Prostate gland (tissue), 2 donors: ENCODE measurements at regions not wholly inside any gene's neighbourhood (a gene's known extent, or its start where the extent isn't known, plus 50 kb on each side); places are given as distances from the start of the nearest gene placed in this dataset.

Source experiments
- DNase-seq: peaks from one replicate; pipeline ENCODE4 v3.0.0-alpha.2; 2019; ENCODE audit warnings: low spot score
- H3K27ac ChIP-seq, 2 donors: fragments of 200-600 bp; sonication (generic); 2 replicates each; pipeline ENCODE4 v1.5.1; 2017 to 2019
- H3K27me3 ChIP-seq: fragments of 200-600 bp; sonication (generic); replicated peaks from 2 replicates; pipeline ENCODE4 v1.5.1; 2019; ENCODE audit not compliant: insufficient read depth
- H3K36me3 ChIP-seq, 2 donors: fragments of 200-600 bp; sonication (generic); 1 replicate in 1 of 2; 2 replicates in 1 of 2; pipeline versions ENCODE4 v1.5.1 to v1.8.1; 2017 to 2019
- H3K4me1 ChIP-seq: fragments of 200-600 bp; sonication (generic); replicated peaks from 2 replicates; pipeline ENCODE4 v1.5.1; 2019
- H3K4me3 ChIP-seq, 2 donors: fragments of 200-600 bp; sonication (generic); 2 replicates each; pipeline ENCODE4 v1.5.1; 2017 to 2019
- H3K9me3 ChIP-seq: fragments of 200-600 bp; sonication (generic); 2 replicates; pipeline ENCODE4 v1.5.1; 2017
- POLR2A ChIP-seq: fragments of 450-650 bp; IDR thresholded peaks from one replicate; pipeline ENCODE4 v1.6.1; 2016; ENCODE audit warnings: antibody characterized with exemption, mild to moderate bottlenecking
- POLR2AphosphoS5 ChIP-seq: sonication (generic); formaldehyde crosslinking; IDR thresholded peaks from one replicate; pipeline ENCODE4 v1.6.1; 2017; ENCODE audit warnings: antibody characterized with exemption
- WGBS: methylation state at CpG from one replicate; pipeline ENCODE4 v1.1.5; 2018; 5-methylcytosine and 5-hydroxymethylcytosine counted together
- intact Hi-C: fragments of 100-400 bp; cut with DNase I; formaldehyde crosslinking; loops from one replicate; pipeline ENCODE4 v1.14.2; 2022
- TF ChIP-seq, protein P1 (sequence below), 4 experiments: fragments of 200-600 bp in 2 of 4; fragments of 450-650 bp in 2 of 4; sonication (generic) in 2 of 4; IDR thresholded peaks; 1 replicate in 3 of 4; 2 replicates in 1 of 4; pipeline ENCODE4 v1.5.1; 2016 to 2019; ENCODE audit warnings: antibody characterized with exemption in 4 of 4, mild to moderate bottlenecking in 2 of 4, moderate library complexity in 2 of 4

DNA sequence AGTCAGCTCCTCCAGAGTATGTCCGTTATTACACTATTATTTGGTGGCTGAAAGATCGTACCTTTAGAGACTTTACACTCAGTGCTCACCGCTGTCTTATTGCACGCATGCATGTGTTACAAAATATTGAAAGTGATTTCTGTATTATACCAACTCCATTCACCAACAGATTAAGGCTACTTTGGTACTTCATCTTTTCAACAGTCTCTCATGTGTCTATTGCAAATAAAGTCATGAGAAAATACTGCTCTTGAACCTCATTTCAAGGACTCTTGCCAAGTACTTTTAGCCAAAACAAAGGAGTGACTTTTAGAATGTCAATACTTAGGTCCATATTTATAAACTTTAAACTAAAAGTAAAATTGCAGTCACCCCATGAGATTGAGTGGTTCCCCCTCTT, 503.6 kb downstream of the TMEM121 start:
- no peak for DNase-seq
- Histone ChIP-seq H3K4me3 (no peak overlapping the region), H3K4me1 (no peaks in the 10 kb centered on the region), H3K27me3 (no peaks in the 10 kb centered on the region), H3K9me3 (no peaks in the 10 kb centered on the region), H3K27ac (no peak overlapping the region), H3K36me3 (no peaks in the 10 kb centered on the region)
- TF ChIP-seq, protein P1, sequence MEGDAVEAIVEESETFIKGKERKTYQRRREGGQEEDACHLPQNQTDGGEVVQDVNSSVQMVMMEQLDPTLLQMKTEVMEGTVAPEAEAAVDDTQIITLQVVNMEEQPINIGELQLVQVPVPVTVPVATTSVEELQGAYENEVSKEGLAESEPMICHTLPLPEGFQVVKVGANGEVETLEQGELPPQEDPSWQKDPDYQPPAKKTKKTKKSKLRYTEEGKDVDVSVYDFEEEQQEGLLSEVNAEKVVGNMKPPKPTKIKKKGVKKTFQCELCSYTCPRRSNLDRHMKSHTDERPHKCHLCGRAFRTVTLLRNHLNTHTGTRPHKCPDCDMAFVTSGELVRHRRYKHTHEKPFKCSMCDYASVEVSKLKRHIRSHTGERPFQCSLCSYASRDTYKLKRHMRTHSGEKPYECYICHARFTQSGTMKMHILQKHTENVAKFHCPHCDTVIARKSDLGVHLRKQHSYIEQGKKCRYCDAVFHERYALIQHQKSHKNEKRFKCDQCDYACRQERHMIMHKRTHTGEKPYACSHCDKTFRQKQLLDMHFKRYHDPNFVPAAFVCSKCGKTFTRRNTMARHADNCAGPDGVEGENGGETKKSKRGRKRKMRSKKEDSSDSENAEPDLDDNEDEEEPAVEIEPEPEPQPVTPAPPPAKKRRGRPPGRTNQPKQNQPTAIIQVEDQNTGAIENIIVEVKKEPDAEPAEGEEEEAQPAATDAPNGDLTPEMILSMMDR (IDR thresholded peaks at IDR 0.05), result no peak
- TF ChIP-seq POLR2A (no peak), POLR2AphosphoS5 (no peak)
- 66% methylated on average over 4 of the region's 4 CpGs for WGBS
- intact Hi-C loops, result no loop called here

DNA sequence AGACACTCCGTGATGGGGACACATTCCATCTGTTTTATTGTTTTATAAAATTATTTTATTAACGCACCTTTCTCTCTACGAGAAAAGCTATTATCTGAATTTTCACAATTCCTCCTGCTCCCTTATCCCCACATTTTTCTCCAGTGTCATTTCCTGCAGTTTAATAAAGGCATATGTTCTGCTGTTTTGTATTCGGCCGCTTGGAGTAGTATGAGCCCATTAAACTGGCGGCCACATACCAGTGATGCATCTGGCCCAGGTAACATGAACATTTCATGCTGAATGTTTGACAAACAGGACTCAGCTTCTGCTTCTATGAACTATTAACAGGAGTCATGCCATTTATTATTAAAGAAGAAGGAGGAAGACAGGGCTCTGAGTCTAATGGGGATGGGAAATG, 511.0 kb downstream of the TMEM121 start:
- no peak overlapping the region for H3K4me3 ChIP-seq
- H3K9me3 ChIP-seq, result no peaks in the 10 kb centered on the region
- no peaks in the 10 kb centered on the region for H3K4me1 ChIP-seq
- TF ChIP-seq, protein P1 (IDR thresholded peaks at IDR 0.05), result no peak
- TF ChIP-seq POLR2AphosphoS5 (no peak), POLR2A (no peak)
- no peaks in the 10 kb centered on the region for H3K27me3 ChIP-seq
- no peak overlapping the region for H3K27ac ChIP-seq
- H3K36me3 ChIP-seq, result no peaks in the 10 kb centered on the region
- intact Hi-C loops, result no loop called here
- WGBS, result 73% methylated on average over 6 of the region's 6 CpGs
- no peak for DNase-seq

DNA sequence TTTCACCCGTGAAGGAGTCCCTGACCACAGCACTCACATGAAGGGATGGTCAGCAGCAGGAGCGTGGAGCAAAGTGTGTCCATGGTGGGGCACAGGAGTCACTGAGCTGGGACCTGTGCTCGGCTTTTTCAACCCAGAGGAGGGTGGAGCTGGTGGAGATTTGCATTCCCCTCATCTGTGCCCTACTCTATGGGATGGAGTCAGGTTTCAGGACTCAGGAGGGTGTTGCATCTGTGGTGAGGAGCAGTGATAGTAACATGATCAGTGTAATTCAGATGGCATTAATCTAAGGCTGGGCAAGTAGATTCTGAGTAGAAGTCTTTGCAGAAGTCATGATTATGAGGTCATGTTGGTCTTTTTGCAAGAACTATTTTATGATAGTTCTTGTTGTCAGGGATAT, 511.9 kb downstream of the TMEM121 start:
- H3K4me1 ChIP-seq, result no peaks in the 10 kb centered on the region
- H3K27ac ChIP-seq, result no peak overlapping the region
- no peaks in the 10 kb centered on the region for H3K9me3 ChIP-seq
- H3K27me3 ChIP-seq, result no peaks in the 10 kb centered on the region
- H3K36me3 ChIP-seq, result no peaks in the 10 kb centered on the region
- intact Hi-C loops, result no loop called here
- DNase-seq, result no peak
- 48% methylated on average over 3 of the region's 3 CpGs for WGBS
- H3K4me3 ChIP-seq, result no peak overlapping the region
- TF ChIP-seq, protein P1 (IDR thresholded peaks at IDR 0.05), result no peak
- TF ChIP-seq POLR2A (no peak), POLR2AphosphoS5 (no peak)

DNA sequence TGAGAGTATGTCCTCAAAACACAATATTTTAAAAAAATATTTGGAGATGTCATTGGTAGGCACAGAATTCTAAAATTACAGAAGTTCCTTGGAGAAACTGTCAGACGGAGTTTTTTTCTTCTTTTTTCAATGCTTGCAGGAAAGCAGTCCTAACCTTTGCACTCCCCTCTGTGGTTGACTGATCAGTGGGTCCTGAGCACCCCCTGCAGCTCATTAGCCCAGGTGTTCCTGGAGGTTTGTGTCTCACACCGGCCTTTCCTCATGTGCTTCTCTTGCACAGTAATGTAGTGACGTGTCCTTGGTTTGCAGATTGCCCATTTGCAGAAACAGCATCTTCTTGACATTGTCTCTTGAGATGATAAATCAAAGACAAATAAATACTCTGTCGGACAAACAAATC, 513.0 kb downstream of the TMEM121 start:
- WGBS, result 44% methylated on average over 4 of the region's 4 CpGs
- intact Hi-C loops, result no loop called here
- DNase-seq, result no peak

DNA sequence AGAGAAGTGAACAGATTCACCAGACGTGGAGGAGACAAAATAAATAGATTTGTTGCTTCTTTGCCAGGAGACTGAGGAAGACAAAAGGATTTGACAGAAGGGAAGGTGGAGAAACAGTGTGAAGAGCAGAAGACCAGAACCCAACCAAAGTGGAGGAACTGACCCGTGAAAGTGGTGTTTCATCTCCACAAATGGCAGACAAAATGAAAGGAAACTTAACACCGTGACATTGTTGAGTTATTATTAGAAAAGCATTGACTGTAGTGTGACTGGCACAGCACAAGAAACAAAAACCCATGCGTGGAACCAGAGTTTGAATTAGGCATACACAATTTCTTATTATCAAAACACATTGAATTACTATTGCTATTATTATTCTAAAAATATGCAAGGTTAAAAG, 518.1 kb downstream of the TMEM121 start:
- 72% methylated on average over 4 of the region's 4 CpGs for WGBS
- no peaks in the 10 kb centered on the region for H3K4me1 ChIP-seq
- no peak for DNase-seq
- H3K9me3 ChIP-seq, result no peaks in the 10 kb centered on the region
- intact Hi-C loops, result no loop called here
- no peaks in the 10 kb centered on the region for H3K27me3 ChIP-seq
- no peak for TF ChIP-seq POLR2AphosphoS5
- TF ChIP-seq, protein P1 (IDR thresholded peaks at IDR 0.05), result no peak
- TF ChIP-seq POLR2A, result no peak
- H3K27ac ChIP-seq, result no peak overlapping the region
- no peak overlapping the region for H3K4me3 ChIP-seq
- H3K36me3 ChIP-seq, result no peaks in the 10 kb centered on the region

More for the DNA sequence above, 513.0 kb downstream of the TMEM121 start:
- H3K4me1 ChIP-seq, result no peaks in the 10 kb centered on the region
- H3K27ac ChIP-seq, result no peak overlapping the region
- no peaks in the 10 kb centered on the region for H3K36me3 ChIP-seq
- no peak overlapping the region for H3K4me3 ChIP-seq
- H3K27me3 ChIP-seq, result no peaks in the 10 kb centered on the region
- TF ChIP-seq POLR2AphosphoS5 (no peak), POLR2A (no peak)
- TF ChIP-seq, protein P1 (IDR thresholded peaks at IDR 0.05), result no peak
- H3K9me3 ChIP-seq, result no peaks in the 10 kb centered on the region
